GM19240 (cell line): ENCODE measurements at regions not wholly inside any gene's neighbourhood (a gene's known extent, or its start where the extent isn't known, plus 50 kb on each side); places are given as distances from the start of the nearest gene placed in this dataset.
A peak's percentile ranks its signal among the peaks of the same experiment; 100 is the strongest.

ENCODE experiments used
- DNase-seq: peaks from one replicate; pipeline ENCODE4 v3.0.0; 2011; ENCODE audit warnings: low spot score; ENCODE audit not compliant: insufficient read length

DNA sequence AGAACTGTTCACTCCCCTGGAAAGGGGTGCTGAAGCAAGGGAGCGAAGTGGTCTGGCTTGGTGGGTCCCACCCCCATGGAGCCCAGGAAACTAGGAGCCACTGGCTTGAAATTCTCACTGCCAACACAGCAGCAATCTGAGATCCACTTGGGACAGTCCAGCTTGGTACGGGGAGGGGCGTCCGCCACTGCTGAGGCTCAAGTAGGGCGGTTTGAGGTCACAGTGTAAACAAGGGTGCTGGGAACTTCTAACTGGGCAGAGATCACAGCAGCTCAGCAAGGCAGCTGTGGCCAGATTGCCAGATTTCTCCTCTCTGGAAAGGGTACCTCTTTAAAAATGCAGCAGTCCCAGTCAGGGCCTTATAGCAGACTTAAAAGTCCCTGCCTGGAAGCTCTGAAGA is 53.9 kb upstream of the GALNTL6 start:
- DNase-seq: no peak

- no peak for DNase-seq
Measured at GRCh38 chr4:171751538-171751937, 61.7 kb upstream of the GALNTL6 start.

- DNase-seq: no peak
Measured at GRCh38 chr4:171746418-171746817, 66.8 kb upstream of the GALNTL6 start.

GRCh38 chr4:171742436-171742835 is 70.8 kb upstream of the GALNTL6 start:
- DNase-seq: no peak

GRCh38 chr4:171727185-171727584 is 86.0 kb upstream of the GALNTL6 start:
- DNase-seq: no peak

GRCh38 chr4:171721937-171722336 is 91.3 kb upstream of the GALNTL6 start:
- DNase-seq: no peak

DNA sequence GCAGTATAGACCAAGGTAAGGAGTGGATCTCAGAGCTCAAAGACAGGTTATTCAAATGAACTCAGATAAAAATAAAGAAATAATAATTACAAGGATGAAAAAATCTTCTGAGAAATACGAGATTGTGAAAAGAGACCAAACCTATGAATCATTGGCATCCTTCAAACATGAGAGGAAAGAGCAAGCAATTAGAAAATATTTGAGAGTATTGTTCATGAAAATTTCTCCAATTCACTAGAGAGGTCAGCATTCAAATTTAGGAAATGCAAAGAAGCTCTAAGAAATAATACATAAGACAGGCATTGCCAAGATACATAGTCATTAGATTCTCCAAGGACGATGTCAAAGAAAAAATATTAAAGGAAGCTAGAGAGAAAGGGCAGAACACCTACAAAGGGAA is 93.5 kb upstream of the GALNTL6 start:
- DNase-seq: no peak

- no peak for DNase-seq
Measured at GRCh38 chr4:171718665-171719064, 94.5 kb upstream of the GALNTL6 start.

DNA sequence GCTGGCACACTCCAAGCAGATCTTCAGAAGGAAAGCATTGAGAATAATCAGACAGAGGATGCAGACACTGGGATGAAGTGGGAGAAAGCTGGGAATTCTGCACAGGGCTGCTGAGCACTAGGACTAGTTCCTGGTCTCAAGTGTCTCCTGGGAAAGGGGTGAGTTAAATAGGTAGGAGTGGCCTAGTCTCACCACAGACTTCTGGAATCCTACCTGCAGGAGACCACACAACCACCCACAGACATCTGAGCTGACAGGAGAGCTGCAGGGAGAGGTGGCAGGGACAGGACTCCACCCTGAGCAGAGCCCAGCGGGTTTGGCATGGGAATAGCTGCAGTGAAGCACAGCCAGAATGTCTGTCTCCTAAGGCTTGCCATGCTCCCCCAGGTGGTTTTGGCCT is 95.1 kb upstream of the GALNTL6 start:
- no peak for DNase-seq

GRCh38 chr4:171717231-171717741 is 95.9 kb upstream of the GALNTL6 start:
- DNase-seq: no peak

DNA sequence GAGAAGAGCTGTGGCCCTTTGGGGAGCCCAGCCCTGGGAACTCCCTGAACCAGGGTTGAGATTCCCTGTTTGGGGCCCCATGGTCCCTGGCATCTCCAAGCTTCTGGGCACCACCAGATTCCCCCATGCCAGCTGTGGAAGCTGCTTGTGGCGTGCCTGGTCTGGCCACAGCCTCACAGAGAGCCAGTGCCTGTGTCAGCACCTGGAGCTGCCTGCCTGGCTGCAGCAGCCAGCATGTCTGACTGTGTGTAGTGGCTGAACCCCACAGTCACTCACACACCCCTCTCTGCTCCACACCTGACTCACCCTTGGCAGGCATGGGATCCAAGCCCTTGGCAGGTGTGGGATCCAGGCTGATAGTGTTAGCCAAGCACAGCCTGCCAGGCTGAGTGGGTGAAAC is 97.2 kb upstream of the GALNTL6 start:
- no peak for DNase-seq

GRCh38 chr4:171714791-171715454 is 98.3 kb upstream of the GALNTL6 start:
- no peak for DNase-seq

- DNase-seq: no peak
Measured at GRCh38 chr4:171710743-171711142, 102.5 kb upstream of the GALNTL6 start.

DNA sequence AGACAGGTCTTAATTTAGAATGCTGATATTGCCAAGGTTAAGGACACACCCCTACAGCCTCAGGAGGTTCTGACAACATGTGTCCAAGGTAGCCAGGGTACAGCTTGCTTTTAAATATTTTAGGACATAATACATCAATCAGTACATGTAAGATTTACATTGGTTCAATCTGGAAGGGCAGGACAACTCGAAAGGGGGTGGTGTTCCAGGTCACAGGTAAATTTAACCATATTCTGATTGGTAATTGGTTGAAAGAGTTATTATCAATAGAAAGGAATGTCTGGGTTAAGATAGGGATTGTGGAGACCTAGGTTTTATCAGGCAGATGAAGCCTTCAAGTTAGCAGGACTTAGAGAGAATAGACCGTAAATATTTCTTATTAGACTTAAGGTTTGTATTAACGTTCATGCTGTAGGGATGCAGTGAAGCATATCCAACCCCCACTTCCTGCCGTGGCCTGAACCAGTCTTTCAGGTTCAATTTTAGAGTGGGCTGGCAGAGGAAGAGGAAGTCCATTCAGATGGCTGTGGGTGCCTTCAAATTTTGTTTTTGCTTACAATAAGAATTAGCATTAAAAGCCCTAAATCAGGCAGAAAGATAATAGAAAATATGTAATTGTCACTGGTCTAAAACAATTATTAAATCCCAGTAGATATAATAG is 136.5 kb upstream of the GALNTL6 start:
- DNase-seq: no peak

DNA sequence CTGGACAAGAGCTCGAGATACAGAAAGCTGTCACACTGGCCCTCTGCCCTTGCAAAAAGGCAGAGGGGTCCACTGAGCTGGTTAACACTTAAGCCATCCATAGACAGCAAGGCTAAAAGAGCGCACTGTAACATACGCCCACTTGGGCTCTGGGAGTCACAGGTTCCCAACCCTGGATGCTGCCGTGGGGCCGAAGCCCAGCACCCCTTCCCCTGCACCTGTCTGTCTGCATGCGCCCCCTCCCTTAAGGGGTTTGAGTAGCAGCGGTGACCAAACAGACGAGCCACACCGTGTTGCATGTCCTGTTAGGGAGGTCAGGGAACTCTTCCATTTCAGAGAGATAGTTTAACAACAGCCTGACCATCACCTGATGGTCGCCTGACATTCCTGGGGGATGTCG is 138.4 kb upstream of the GALNTL6 start:
- no peak for DNase-seq

- no peak for DNase-seq
Measured at GRCh38 chr4:171668403-171668802, 144.8 kb upstream of the GALNTL6 start.

DNA sequence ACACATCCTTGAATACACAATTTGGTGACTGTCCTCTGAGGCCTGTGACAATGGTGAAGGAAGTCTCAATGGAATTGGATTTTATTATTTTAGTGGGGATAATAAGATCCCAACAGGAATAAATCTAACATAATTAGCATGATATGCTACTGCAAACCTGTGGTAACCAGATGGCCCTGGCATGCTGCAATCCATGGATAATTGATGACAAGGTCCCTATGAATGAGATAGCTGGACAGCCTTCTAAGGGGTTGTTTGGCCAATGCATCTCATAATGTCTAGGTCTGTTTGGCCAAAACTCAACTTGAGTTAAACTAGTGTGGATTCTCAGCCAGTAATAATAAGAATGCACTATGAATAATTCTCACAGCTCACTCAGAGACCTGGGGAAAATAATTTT is 145.3 kb upstream of the GALNTL6 start:
- no peak for DNase-seq

GRCh38 chr4:171651071-171651470 is 162.1 kb upstream of the GALNTL6 start:
- no peak for DNase-seq

GRCh38 chr4:171650543-171650942 is 162.7 kb upstream of the GALNTL6 start:
- no peak for DNase-seq

DNA sequence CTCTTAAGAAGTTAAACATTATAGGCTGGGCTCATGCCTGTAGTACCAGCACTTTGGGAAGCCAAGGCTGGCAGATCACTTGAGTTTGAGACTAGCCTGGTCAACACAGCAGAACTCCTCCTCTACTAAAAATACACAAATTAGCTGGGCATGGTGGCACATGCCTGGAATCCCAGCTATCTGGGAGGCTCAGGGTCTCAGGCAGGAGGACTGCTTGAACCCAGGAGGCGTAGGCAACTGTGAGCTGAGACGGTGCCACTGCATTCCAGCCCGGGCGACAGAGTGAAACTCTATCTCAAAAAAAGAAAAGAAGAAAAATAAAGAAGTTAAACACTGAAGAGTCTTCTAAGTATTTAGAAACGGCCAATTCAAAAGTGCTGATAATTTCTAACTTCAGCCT is 164.3 kb upstream of the GALNTL6 start:
- no peak for DNase-seq

- no peak for DNase-seq
Measured at GRCh38 chr4:171646984-171647383, 166.2 kb upstream of the GALNTL6 start.

DNA sequence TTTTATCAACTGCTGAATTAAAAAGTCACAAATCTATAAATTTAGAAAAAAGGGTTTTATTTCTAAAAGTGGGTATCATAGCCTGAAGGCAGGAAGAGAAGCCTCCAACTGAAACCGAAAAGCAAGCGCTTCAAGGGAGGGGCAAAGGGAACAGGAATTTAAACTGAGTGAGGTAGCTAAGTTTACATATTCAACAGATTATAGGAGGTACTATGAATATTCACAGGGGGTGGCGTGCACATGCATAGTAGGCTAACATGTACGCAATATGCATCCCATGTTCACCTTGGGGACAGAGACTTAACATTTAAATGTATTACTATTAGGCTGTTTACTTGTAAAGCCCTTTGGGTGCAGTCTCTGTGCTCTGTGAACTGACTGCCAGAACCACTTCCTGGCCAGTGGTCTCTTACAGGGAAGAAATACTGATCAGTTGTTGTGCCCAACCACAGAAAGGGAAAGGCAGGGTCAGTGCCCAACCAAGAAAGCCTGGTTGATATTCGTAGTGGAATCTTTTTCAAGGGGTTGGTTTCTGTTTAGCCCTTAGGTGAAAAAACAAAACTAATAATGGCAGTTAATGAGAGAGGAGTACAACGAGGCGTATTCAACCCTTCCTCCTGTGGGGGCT is 168.7 kb upstream of the GALNTL6 start:
- no peak for DNase-seq

DNA sequence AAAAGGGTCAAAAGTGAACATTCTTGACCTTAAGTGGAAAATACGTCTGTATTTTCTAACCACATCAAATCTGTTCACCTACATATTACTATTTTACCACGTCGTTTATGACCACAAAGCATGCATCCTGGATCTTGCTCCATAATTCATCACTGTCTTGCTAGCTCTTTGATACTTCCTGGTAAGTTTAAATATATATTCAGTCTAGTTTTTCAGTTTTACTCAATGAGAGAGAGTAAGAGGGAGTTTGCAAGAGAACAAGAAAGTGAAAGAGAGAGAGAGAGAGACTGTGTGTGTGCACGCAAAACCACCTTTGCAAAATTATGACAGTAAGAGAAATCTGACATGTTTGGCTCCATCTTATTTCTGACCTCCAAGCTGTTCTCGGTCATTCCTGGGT is 173.7 kb upstream of the GALNTL6 start:
- DNase-seq: peak; percentile 5
